AG10803 (cell line): ENCODE measurements at regions not wholly inside any gene's neighbourhood (a gene's known extent, or its start where the extent isn't known, plus 50 kb on each side); places are given as distances from the start of the nearest gene placed in this dataset.
"Not testable (repeated sequence)": the region's sequence is repeated elsewhere in the genome, so short reads cannot be mapped to it uniquely, and the experiment has no call there.

Source experiments
- DNase-seq: peaks from one replicate; pipeline ENCODE4 v3.0.0; 2010; ENCODE audit warnings: low read depth
- H3K4me3 ChIP-seq: 2 replicates; pipeline ENCODE4 v1.5.1; 2011; ENCODE audit warnings: mild to moderate bottlenecking, low read length, control low read depth
- CTCF ChIP-seq: conservative IDR thresholded peaks from 2 replicates; pipeline ENCODE4 v1.5.1; 2011; ENCODE audit warnings: mild to moderate bottlenecking, low read length, control low read depth, inconsistent platforms

DNA sequence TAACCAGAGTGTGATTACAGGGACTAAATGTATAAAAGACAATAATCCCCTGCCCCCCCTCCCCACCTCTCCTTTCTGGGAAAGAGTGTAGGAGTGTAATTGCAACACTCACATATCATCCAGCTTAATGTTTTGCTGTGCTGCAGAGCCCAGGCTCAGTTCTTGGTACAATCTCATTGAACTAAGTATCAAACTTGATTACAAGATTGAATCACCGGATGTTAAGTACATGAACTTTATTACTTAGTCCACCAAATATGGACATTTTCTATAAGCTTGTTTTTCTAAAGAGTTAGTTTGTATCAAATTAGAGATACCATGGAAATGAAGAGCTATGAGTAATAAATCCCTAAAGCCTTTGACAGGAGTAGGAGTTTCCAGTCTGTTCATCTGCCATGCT lies 559.1 kb downstream of the ZNF674 start:
- no peak for DNase-seq
- no peak for TF ChIP-seq CTCF

GRCh38 chrX:45982958-45983727 lies 562.1 kb downstream of the ZNF674 start:
- not testable (repeated sequence) for DNase-seq, H3K4me3 ChIP-seq

More for the DNA sequence above, 559.1 kb downstream of the ZNF674 start:
- H3K4me3 ChIP-seq = no peak overlapping the region

DNA sequence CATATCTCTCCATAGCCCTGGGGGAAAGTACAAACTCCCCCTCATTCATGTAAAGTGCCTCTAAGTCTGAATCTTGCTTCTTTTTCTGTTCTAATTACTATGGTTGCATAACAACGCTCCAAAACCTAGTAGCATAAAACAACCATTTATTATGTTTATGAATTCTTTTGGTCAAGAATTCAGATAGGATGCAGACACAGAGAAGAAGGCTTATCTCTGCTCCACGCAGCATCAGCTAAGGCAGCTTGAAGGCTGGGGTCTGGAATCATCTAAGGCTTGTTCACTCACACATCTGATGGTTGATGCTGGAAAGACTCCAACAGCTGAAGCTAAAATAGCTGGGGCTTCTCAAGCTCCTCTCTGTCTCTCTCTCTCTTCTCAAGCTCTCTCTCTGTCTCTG lies 564.5 kb downstream of the ZNF674 start:
- TF ChIP-seq CTCF = no peak
- no peak overlapping the region for H3K4me3 ChIP-seq
- no peak for DNase-seq

DNA sequence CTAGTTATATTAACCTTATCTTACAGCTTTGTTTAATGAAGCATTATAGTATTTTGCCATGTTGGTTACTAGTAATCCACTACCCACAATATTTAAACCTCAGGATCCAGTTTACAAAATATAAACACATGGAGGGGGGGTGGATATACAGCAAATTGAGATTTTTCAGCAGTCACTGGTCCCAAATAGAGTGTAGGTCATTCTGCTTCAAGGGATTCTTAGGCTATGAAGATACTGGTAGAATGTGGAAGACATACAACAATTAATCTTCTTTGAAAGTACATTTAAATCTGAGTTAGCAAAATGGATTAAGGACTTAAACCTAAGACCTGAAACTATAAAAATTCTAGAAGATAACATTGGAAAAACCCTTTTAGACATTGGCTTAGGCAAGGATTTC lies 569.6 kb downstream of the ZNF674 start:
- no peak for TF ChIP-seq CTCF
- no peak overlapping the region for H3K4me3 ChIP-seq
- DNase-seq = no peak

- no peak for DNase-seq
- H3K4me3 ChIP-seq = no peak overlapping the region
- TF ChIP-seq CTCF = no peak
Measured at GRCh38 chrX:45972636-45973035, 572.6 kb downstream of the ZNF674 start.

DNA sequence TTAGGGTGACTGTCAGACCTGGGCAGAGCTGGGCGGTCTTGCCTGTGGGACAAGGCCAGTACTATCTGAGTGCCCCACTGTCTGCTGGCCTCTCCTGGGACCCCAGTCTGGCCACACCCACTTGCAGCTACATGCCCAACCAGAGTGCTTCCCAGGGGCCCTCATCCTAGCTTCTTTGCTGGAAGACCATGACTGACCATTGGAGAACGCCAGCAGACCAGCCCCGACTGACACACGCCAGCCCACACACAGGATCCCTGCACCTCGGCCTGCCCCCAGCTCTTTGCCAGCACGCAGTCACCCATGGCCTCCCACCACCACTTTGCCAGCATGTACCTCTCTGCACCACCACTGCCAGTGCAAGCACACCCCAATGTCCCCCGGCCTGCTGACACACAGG lies 585.7 kb downstream of the ZNF674 start:
- no peak for DNase-seq
- no peak for TF ChIP-seq CTCF
- H3K4me3 ChIP-seq = no peak overlapping the region

GRCh38 chrX:45956191-45956870 lies 588.9 kb downstream of the ZNF674 start:
- no peak for TF ChIP-seq CTCF
- no peak overlapping the region for H3K4me3 ChIP-seq
- DNase-seq = no peak
